ENCODE measurements at regions not wholly inside any gene's neighbourhood (a gene's known extent, or its start where the extent isn't known, plus 50 kb on each side); places are given as distances from the start of the nearest gene placed in this dataset.

GRCh38 chr14:42420071-42420470, 813.4 kb downstream of the LRFN5 start:
- no peaks in the 10 kb centered on the region for H3K27me3 ChIP-seq
- H3K9me3 ChIP-seq = no peaks in the 10 kb centered on the region
- DNase-seq = no peak
- TF ChIP-seq CTCF (IDR thresholded peaks at IDR 0.05; ENCODE audit: low read depth, low read length) = no peak
- H3K4me1 ChIP-seq = no peaks in the 10 kb centered on the region
- H3K36me3 ChIP-seq = no peaks in the 10 kb centered on the region
- H3K4me3 ChIP-seq (ENCODE audit: low read depth, low read length) = no peak overlapping the region

- H3K27me3 ChIP-seq = no peaks in the 10 kb centered on the region
- DNase-seq = no peak
- H3K4me3 ChIP-seq (ENCODE audit: low read depth, low read length) = no peak overlapping the region
- no peak for TF ChIP-seq CTCF (IDR thresholded peaks at IDR 0.05; ENCODE audit: low read depth, low read length)
- no peaks in the 10 kb centered on the region for H3K4me1 ChIP-seq
- no peaks in the 10 kb centered on the region for H3K9me3 ChIP-seq
- no peaks in the 10 kb centered on the region for H3K36me3 ChIP-seq
Observed at GRCh38 chr14:42407153-42407552, 800.5 kb downstream of the LRFN5 start.

GRCh38 chr14:42391146-42391834, 784.6 kb downstream of the LRFN5 start:
- DNase-seq = no peak

GRCh38 chr14:42378880-42379279, 772.2 kb downstream of the LRFN5 start:
- no peak for TF ChIP-seq CTCF (IDR thresholded peaks at IDR 0.05; ENCODE audit: low read depth, low read length)
- Histone ChIP-seq H3K27me3 (no peaks in the 10 kb centered on the region), H3K4me3 (ENCODE audit: low read depth, low read length) (no peak overlapping the region), H3K36me3 (no peaks in the 10 kb centered on the region), H3K4me1 (no peaks in the 10 kb centered on the region), H3K9me3 (no peaks in the 10 kb centered on the region)
- DNase-seq = no peak

More at GRCh38 chr14:42391146-42391834, 784.6 kb downstream of the LRFN5 start:
- no peaks in the 10 kb centered on the region for H3K36me3 ChIP-seq
- H3K4me3 ChIP-seq (ENCODE audit: low read depth, low read length) = no peak overlapping the region
- H3K27me3 ChIP-seq = no peaks in the 10 kb centered on the region
- TF ChIP-seq CTCF (IDR thresholded peaks at IDR 0.05; ENCODE audit: low read depth, low read length) = no peak
- H3K9me3 ChIP-seq = no peaks in the 10 kb centered on the region
- H3K4me1 ChIP-seq = no peaks in the 10 kb centered on the region

GRCh38 chr14:42378274-42378673, 771.6 kb downstream of the LRFN5 start:
- no peak for DNase-seq
- no peaks in the 10 kb centered on the region for H3K4me1 ChIP-seq

More at GRCh38 chr14:42378274-42378673, 771.6 kb downstream of the LRFN5 start:
- H3K9me3 ChIP-seq = no peaks in the 10 kb centered on the region
- no peak for TF ChIP-seq CTCF (IDR thresholded peaks at IDR 0.05; ENCODE audit: low read depth, low read length)
- no peaks in the 10 kb centered on the region for H3K27me3 ChIP-seq
- no peak overlapping the region for H3K4me3 ChIP-seq (ENCODE audit: low read depth, low read length)
- no peaks in the 10 kb centered on the region for H3K36me3 ChIP-seq

Measured in BE2C (cell line).